ENCODE measurements at regions not wholly inside any gene's neighbourhood (a gene's known extent, or its start where the extent isn't known, plus 50 kb on each side); places are given as distances from the start of the nearest gene placed in this dataset.

GRCh38 chrX:40943093-40943641 is 142.1 kb upstream of the USP9X start:
- Histone ChIP-seq H4K5ac (ENCODE audit: insufficient read length, low read depth, low read length) (no peak overlapping the region), H3K9ac (ENCODE audit: extremely low read depth, insufficient read length, low read length) (no peak overlapping the region), H3K27me3 (ENCODE audit: insufficient read depth, low read length) (no peaks in the 10 kb centered on the region), H3K18ac (ENCODE audit: insufficient read length, low read depth, low read length) (no peak overlapping the region), H4K8ac (replicated peaks; ENCODE audit: insufficient read length, low read depth, low read length) (no peak overlapping the region), H2BK120ac (ENCODE audit: low read depth, low read length, poor library complexity, severe bottlenecking) (no peak overlapping the region), H3K23ac (ENCODE audit: insufficient read length, low read depth, low read length) (no peak overlapping the region), H3K79me2 (ENCODE audit: insufficient read depth, low read length) (no peaks in the 10 kb centered on the region), H3K56ac (ENCODE audit: insufficient read length, low read depth, low read length) (no peak overlapping the region), H3K4me2 (ENCODE audit: insufficient read depth, insufficient read length, low read length) (no peak overlapping the region), H2BK12ac (ENCODE audit: insufficient read length, low read depth, low read length) (no peak overlapping the region), H3K23me2 (ENCODE audit: insufficient read length, low read depth, low read length, poor library complexity, severe bottlenecking) (no peaks in the 10 kb centered on the region), H3T11ph (ENCODE audit: low read length) (no peak overlapping the region), H2BK5ac (ENCODE audit: insufficient read length, low read length) (no peak overlapping the region), H2AFZ (ENCODE audit: low read length) (no peak overlapping the region), H2BK15ac (ENCODE audit: low read depth, low read length) (no peak overlapping the region), H2AK5ac (ENCODE audit: insufficient read length, low read length) (no peak overlapping the region), H3K9me3 (ENCODE audit: control insufficient read depth, low read depth, low read length) (no peaks in the 10 kb centered on the region), H3K14ac (ENCODE audit: insufficient read depth, low read length) (no peak overlapping the region), H3K4ac (ENCODE audit: low read depth, low read length) (no peak overlapping the region), H4K91ac (ENCODE audit: insufficient read length, low read depth, low read length) (no peak overlapping the region), H3K27ac (ENCODE audit: insufficient read length, low read depth, low read length) (no peak overlapping the region), H3K79me1 (ENCODE audit: insufficient read depth, low read depth, low read length, poor library complexity, severe bottlenecking) (no peaks in the 10 kb centered on the region), H3K4me1 (ENCODE audit: insufficient read depth, low read length) (no peaks in the 10 kb centered on the region; the same call in 1 of the 2 replicates), H2BK20ac (ENCODE audit: low read depth, low read length, poor library complexity, severe bottlenecking) (no peak overlapping the region), H4K20me1 (ENCODE audit: control insufficient read depth, insufficient read depth, insufficient read length) (no peaks in the 10 kb centered on the region)
- H3K4me1 Mint-ChIP-seq, result peaks cover 4 to 5% of the 10 kb centered on the region in 2 experiments
- TF ChIP-seq CTCF (conservative IDR thresholded peaks at IDR 0.05), result no peak
- no CpG with 5 or more reads among the region's 1 CpG for WGBS (ENCODE audit: extremely low coverage, insufficient read length, low lambda C conversion rate)
- no peak overlapping the region for H3K4me3 Mint-ChIP-seq
- peaks cover 0 to 9% (median 4%) of the 10 kb centered on the region in 3 experiments; a peak in 6 of 7 replicates for H3K36me3 Mint-ChIP-seq (ENCODE audit: insufficient read depth in 1 of 3, low read depth in 3 of 3)
- H3K27me3 Mint-ChIP-seq (ENCODE audit: low read depth), result no peaks in the 10 kb centered on the region
- H3K9me3 Mint-ChIP-seq, result peaks cover 50 to 63% of the 10 kb centered on the region in 2 experiments
- DNase-seq, result no peak
- H3K27ac Mint-ChIP-seq, result no peak overlapping the region
